HUES6 (cell line): ENCODE measurements at regions not wholly inside any gene's neighbourhood (a gene's known extent, or its start where the extent isn't known, plus 50 kb on each side); places are given as distances from the start of the nearest gene placed in this dataset.
"Not testable (repeated sequence)": the region's sequence is repeated elsewhere in the genome, so short reads cannot be mapped to it uniquely, and the experiment has no call there.

ENCODE experiments used
- H3K27ac ChIP-seq: 2 replicates; pipeline ENCODE4 v1.7.0; 2013; ENCODE audit warnings: low read depth, mild to moderate bottlenecking, low read length, inconsistent platforms
- H3K27me3 ChIP-seq: 2 replicates; pipeline ENCODE4 v1.6.1; 2013; ENCODE audit warnings: low read length; ENCODE audit not compliant: control insufficient read depth, insufficient read depth
- H3K36me3 ChIP-seq: 2 replicates; pipeline ENCODE4 v1.6.1; 2013; ENCODE audit warnings: low read length; ENCODE audit not compliant: control insufficient read depth, insufficient read depth
- H3K4me1 ChIP-seq: 2 replicates; pipeline ENCODE4 v1.6.1; 2013; ENCODE audit warnings: low read length; ENCODE audit not compliant: control insufficient read depth, insufficient read depth
- H3K4me3 ChIP-seq: 2 replicates; pipeline ENCODE4 v1.5.1; 2013; ENCODE audit warnings: low read depth, low read length
- H3K9ac ChIP-seq: one replicate; pipeline ENCODE4 v1.6.1; 2013; ENCODE audit warnings: mild to moderate bottlenecking, low read length
- H3K9me3 ChIP-seq: 2 replicates; pipeline ENCODE4 v1.6.1; 2013; ENCODE audit warnings: low read depth, low read length; ENCODE audit not compliant: control insufficient read depth, insufficient read depth

DNA sequence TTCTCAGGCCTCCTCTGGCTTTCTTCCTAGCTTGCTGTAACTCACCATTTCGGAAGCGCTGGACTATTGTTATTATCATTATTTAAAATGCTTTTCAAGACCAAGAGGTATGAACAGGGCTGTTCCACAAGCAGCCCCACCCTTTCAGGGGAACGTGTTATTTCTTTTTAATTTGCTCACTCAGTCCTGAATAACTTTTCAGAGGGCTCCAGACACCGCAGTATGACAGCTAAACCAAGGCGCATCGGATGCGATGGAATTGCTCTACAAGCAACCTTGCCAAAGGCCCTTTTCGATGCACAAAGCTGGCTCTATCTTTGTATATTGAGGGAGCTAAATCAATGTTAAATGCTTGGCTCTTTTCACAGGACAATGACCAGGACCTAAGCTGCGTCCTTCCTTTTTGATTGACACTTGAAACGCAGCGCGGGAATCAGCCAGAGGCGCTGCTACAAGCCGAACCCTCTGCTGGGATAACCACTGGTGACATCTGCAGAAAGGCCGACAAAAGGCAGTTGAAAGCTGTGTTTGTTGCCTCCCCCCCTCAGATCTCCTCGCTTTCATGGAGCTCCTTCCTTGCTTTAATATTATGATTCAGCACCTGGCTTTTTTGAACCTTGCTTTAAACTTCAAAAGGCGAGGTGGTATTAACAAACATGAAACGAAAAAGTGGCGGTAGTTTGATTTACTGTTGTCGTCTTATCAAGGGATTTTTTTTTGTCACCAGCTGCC lies 204.7 kb upstream of the PROX1 start:
- Histone ChIP-seq H3K36me3 (no peaks in the 10 kb centered on the region), H3K9me3 (no peaks in the 10 kb centered on the region), H3K4me3 (no peak overlapping the region), H3K27ac (no peak overlapping the region), H3K4me1 (no peaks in the 10 kb centered on the region; the same call in 1 of the 2 replicates), H3K9ac (no peak overlapping the region), H3K27me3 (no peaks in the 10 kb centered on the region)

DNA sequence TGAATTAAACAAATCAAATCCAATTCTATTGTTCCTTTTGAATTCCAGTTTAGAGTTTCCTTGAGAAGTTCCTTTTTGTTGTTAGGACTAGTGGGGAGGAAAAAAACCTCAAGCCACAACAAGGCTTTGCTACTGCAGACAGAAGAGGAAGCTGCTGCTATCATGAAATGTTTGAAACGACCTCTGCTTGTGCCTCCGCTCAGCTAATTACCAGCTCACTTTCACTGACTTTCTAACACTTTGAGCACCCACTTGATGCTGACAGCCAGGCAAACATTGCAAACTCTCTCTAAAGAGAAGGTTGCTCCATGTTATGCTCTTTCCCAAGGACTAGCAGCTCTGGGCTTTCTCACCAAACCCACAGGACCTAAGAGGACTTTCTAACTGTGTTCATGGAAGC lies 203.9 kb upstream of the PROX1 start:
- Histone ChIP-seq H3K4me1 (no peaks in the 10 kb centered on the region; the same call in 1 of the 2 replicates), H3K9ac (no peak overlapping the region), H3K36me3 (no peaks in the 10 kb centered on the region), H3K27me3 (no peaks in the 10 kb centered on the region), H3K4me3 (no peak overlapping the region), H3K9me3 (no peaks in the 10 kb centered on the region), H3K27ac (no peak overlapping the region)

DNA sequence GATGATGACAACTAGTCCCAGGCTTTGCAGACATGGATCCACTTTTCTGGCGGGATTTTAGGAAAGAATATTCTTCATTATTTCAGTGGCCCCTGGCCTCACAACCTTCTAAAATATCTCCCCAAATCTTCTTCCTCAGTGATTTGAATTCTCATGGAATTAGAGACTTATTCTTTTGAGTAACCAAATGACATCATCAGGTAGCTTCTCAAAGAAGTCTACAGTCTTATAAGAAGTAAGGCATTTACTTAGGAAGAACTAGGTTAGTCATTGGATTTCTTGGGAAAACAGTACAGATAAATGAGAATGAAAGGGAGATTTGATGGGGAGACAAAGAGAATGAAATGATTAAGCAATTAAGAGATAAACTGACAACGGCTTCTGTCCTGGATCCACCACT lies 201.1 kb upstream of the PROX1 start:
- Histone ChIP-seq H3K4me3 (no peak overlapping the region), H3K4me1 (no peaks in the 10 kb centered on the region; the same call in 1 of the 2 replicates), H3K27me3 (no peaks in the 10 kb centered on the region), H3K36me3 (no peaks in the 10 kb centered on the region), H3K9me3 (no peaks in the 10 kb centered on the region), H3K27ac (no peak overlapping the region), H3K9ac (no peak overlapping the region)

DNA sequence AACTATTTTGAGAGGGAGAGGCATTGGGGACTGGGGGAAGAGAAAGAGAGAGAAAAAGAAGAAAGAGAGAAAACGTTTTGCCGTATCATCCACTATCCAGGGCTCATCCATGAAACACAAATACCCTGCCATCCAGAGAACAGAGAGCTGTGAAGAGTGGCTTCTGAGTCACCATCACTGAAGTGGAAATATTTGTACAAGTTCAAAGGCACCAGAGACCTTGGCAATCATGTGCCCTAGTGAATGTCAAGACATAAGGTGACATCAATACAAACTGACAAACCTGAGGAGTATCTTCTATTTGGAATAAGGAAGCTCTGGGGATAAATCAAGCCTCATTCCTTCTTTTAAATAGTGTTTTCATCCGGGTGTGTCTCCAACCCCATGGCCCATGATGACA lies 197.2 kb upstream of the PROX1 start:
- Histone ChIP-seq H3K4me1 (no peaks in the 10 kb centered on the region), H3K27me3 (no peaks in the 10 kb centered on the region), H3K9ac (no peak overlapping the region)

DNA sequence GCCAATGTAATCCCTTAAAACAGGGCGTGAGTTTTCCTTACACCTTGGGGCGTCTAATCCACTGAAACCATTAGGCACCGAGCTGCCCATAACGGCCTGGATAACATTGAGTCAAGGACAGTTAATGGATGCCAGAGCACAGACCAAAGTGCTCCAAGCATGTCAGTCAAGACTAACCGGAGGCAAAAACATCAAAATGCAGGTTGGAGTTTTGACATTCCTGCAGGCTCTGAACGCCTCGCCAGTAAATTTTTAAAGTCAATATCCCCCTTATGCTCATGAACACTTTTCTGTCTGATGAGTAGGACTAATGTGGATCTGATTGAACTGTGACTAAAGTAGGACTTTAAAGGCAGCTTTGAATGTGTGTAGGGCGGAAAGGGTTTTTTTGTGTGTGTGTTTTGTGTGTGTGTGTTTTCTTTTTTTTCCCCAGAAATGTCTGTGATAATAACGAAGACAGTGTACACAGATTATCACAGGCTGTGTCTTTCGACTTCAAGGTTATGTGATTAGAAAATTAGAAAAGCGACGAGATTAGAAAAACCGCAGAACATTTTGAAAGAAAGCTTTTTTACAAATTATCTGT lies 194.2 kb upstream of the PROX1 start:
- no peak overlapping the region for H3K4me3 ChIP-seq
- no peaks in the 10 kb centered on the region for H3K4me1 ChIP-seq
- H3K9ac ChIP-seq: no peak overlapping the region
- H3K27me3 ChIP-seq: no peaks in the 10 kb centered on the region
- H3K36me3 ChIP-seq: no peaks in the 10 kb centered on the region
- H3K9me3 ChIP-seq: no peaks in the 10 kb centered on the region
- H3K27ac ChIP-seq: no peak overlapping the region

More for the DNA sequence above, 197.2 kb upstream of the PROX1 start:
- Histone ChIP-seq H3K36me3 (no peaks in the 10 kb centered on the region), H3K9me3 (no peaks in the 10 kb centered on the region), H3K4me3 (no peak overlapping the region), H3K27ac (no peak overlapping the region)

DNA sequence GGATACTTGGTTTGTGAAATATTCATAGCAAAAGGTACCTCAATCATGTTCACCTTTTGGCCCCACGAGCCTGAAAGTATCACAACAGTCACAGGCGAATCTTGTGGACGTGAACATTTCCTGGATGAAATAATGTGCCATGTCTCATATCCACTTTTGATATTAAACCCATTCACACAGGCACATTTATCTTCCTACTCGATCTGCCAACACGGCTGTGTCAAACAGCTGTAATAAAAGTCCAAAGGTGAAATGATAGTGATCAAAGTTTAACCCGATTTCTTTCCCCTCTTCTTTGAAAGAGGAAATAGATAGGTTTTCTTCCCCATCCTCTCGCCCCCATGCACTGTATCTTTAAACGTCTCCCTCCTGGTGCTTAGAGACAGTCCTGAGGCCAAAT lies 191.2 kb upstream of the PROX1 start:
- H3K9ac ChIP-seq: no peak overlapping the region
- no peak overlapping the region for H3K4me3 ChIP-seq
- H3K27ac ChIP-seq: no peak overlapping the region
- H3K9me3 ChIP-seq: no peaks in the 10 kb centered on the region
- H3K4me1 ChIP-seq: no peaks in the 10 kb centered on the region
- no peaks in the 10 kb centered on the region for H3K36me3 ChIP-seq
- no peaks in the 10 kb centered on the region for H3K27me3 ChIP-seq

DNA sequence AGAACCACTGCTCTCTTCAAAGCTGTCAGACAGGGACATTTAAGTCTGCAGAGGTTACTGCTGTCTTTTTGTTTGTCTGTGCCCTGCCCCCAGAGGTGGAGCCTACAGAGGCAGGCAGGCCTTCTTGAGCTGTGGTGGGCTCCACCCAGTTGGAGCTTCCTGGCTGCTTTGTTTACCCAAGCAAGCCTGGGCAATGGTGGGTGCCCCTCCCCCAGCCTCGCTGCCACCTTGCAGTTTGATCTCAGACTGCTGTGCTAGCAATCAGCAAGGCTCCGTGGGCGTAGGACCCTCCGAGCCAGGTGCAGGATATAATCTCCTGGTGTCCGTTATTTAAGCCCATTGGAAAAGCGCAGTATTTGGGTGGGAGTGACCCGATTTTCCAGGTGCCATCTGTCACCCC lies 179.5 kb upstream of the PROX1 start:
- H3K9me3 ChIP-seq: peaks cover 17% of the 10 kb centered on the region
- not testable (repeated sequence) for H3K36me3 ChIP-seq, H3K4me1 ChIP-seq, H3K4me3 ChIP-seq, H3K27ac ChIP-seq, H3K9ac ChIP-seq, H3K27me3 ChIP-seq

DNA sequence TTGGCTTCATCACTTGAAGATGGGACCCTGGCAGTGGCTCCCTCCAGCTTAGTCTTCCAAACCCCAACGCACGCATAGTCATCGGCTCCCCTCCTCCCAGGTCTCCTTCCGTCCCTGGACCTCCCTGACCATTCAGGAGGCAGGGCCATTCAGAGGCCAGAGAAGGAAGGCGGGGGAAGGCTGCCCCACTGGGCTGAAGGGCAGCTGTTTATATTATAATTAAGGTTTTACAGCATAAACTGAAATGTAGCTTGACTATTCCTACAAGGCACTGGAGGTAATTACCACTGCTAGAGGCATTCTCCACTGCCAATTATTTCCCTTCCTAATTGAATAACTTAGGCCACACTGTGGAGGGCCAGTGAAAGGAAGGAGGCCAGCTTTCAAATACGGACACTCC lies 170.6 kb upstream of the PROX1 start:
- no peak overlapping the region for H3K27ac ChIP-seq
- H3K4me3 ChIP-seq: no peak overlapping the region
- no peaks in the 10 kb centered on the region for H3K9me3 ChIP-seq
- no peaks in the 10 kb centered on the region for H3K4me1 ChIP-seq
- no peaks in the 10 kb centered on the region for H3K27me3 ChIP-seq
- H3K36me3 ChIP-seq: no peaks in the 10 kb centered on the region
- no peak overlapping the region for H3K9ac ChIP-seq

DNA sequence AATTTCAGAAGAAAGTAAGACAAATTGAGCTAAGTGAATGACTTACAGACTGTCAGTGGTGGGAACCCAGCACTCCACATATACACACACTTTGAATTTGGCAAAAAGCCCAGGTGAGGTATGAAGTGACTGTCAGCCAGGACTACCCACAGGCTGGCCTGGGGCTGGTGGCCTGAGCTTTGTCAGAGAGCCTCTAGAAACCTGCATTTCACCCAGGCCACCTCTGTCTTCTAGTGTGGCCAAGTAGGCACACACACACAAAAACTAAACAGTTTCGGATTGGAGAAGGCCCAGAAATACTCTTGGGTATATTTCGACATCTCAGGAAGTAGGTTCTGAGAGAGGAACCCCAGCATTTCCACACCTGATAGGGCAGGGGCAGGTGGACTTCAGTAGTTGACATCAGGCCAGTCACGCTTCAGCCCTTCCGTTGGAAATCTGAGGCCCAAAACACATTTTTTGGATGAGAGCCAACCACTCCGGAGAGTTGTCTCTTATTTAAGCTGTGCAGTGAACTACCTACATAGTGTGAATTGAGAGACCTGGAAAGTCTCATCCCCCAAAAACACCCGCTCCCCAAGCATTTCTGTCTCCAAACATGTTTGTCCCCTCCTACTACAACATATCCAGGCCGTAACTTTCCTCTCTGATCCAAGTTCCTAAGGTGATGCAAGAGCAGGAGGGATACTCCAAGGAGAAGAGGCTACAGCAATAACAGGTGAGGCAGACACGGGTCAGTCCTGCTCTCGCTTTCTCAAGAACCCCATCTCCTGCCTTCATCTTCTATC lies 167.2 kb upstream of the PROX1 start:
- H3K9ac ChIP-seq: no peak overlapping the region
- H3K4me1 ChIP-seq: no peaks in the 10 kb centered on the region
- no peaks in the 10 kb centered on the region for H3K36me3 ChIP-seq
- no peaks in the 10 kb centered on the region for H3K9me3 ChIP-seq
- H3K27ac ChIP-seq: no peak overlapping the region
- no peak overlapping the region for H3K4me3 ChIP-seq
- no peaks in the 10 kb centered on the region for H3K27me3 ChIP-seq

DNA sequence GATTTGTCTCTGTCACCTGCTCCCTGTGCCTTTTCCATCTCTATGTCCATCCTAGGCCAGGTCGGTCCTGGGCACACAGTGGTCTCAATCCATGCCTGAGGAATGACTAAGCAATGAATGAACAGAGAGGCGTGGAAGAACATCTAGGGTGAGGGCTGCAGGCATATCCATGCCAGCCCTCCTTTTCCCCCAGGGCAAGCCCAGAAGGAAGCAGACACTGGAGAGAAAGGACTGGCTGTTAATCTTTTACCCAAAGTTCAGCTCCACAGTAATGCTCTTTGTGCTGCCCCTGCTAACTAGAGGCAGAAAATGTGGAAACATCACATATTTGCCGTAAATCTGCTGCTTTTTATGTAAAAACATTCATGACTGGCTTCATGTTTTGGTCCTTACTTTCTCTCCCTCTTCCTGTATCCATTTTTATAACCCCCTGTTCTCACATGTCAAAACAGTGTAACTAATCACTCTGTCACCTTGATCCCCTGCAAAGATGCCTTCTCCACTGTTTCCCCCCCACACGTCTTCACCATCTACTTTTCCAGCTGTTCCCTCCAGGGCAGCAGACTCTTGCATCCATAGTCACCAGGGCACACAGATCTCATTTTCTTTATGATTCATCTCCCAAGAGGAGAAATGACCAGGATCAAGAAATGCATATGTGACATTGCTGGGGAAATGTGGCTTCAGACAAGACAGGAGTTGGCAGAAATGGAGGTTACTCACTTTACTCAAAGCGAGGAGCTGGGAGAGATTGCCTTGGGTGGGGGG lies 166.4 kb upstream of the PROX1 start:
- no peaks in the 10 kb centered on the region for H3K36me3 ChIP-seq
- H3K27me3 ChIP-seq: no peaks in the 10 kb centered on the region
- H3K4me1 ChIP-seq: no peaks in the 10 kb centered on the region
- H3K9me3 ChIP-seq: no peaks in the 10 kb centered on the region
- H3K4me3 ChIP-seq: no peak overlapping the region
- no peak overlapping the region for H3K27ac ChIP-seq
- H3K9ac ChIP-seq: no peak overlapping the region
